ENCODE measurements at regions not wholly inside any gene's neighbourhood (a gene's known extent, or its start where the extent isn't known, plus 50 kb on each side); places are given as distances from the start of the nearest gene placed in this dataset.
"Not testable (repeated sequence)": the region's sequence is repeated elsewhere in the genome, so short reads cannot be mapped to it uniquely, and the experiment has no call there.

GRCh38 chr1:187072262-187073034 lies 243.7 kb downstream of the PLA2G4A start:
- Mint-ChIP-seq H3K27ac (peak overlapping the region; percentile 76 to 90 (median 86)), H3K9me3 (peaks cover 0 to 22% (median 4%) of the 10 kb centered on the region in 6 donors), H3K4me3 (peak overlapping the region; percentile 91 to 94 (median 93)), H3K4me1 (peaks cover 6 to 17% of the 10 kb centered on the region in 2 donors)
- not testable (repeated sequence) for H3K36me3 Mint-ChIP-seq; H3K27me3 Mint-ChIP-seq (ENCODE audit: low read depth in 3 of 3)
- peak; percentile 1 to 11 (median 11) for DNase-seq

GRCh38 chr1:187073035-187073560 lies 244.3 kb downstream of the PLA2G4A start:
- DNase-seq, result peak; percentile 4 to 22 (median 9)
- Mint-ChIP-seq H3K4me3 (peak overlapping the region; percentile 91 to 94 (median 93)), H3K9me3 (peaks cover 0 to 22% (median 5%) of the 10 kb centered on the region in 6 donors), H3K27ac (peak overlapping the region; percentile 76 to 90 (median 86)), H3K4me1 (peaks cover 11 to 17% of the 10 kb centered on the region in 2 donors)
- H3K27me3 Mint-ChIP-seq (ENCODE audit: low read depth in 3 of 3); H3K36me3 Mint-ChIP-seq: not testable (repeated sequence)

DNA sequence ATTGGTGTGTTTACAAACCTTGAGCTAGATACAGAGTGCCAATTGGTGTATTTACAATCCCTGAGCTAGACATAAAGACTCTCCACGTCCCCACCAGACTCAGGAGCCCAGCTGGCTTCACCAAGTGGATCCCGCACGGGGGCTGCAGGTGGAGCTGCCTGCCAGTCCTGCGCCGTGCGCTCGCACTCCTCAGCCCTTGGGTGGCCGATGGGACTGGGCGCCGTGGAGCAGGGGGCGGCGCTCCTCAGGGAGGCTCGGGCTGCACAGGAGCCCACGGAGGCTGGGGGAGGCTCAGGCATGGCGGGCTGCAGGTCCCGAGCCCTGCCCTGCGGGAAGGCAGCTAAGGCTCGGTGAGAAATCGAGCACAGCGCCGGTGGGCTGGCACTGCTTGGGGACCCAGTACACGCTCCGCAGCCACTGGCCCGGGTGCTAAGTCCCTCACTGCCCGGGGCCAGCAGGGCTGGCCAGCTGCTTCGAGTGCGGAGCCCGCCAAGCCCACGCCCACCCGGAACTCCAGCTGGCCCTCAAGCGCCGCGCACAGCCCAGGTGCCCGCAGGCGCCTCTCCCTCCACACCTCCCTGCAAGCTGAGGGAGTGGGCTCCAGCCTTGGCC lies 245.0 kb downstream of the PLA2G4A start:
- DNase-seq; H3K27me3 Mint-ChIP-seq (ENCODE audit: low read depth in 3 of 3); H3K36me3 Mint-ChIP-seq: not testable (repeated sequence)
- Mint-ChIP-seq H3K4me3 (peak overlapping the region; percentile 91 to 94 (median 93)), H3K9me3 (peaks cover 0 to 22% (median 4%) of the 10 kb centered on the region in 6 donors), H3K4me1 (peaks cover 13 to 17% of the 10 kb centered on the region in 2 donors), H3K27ac (peak overlapping the region in 2 of 6 donors; percentile 90)

- no peak for DNase-seq
- H3K4me3 Mint-ChIP-seq, result peak overlapping the region in 4 of 5 donors; percentile 20 to 28 (median 24)
- peaks cover 0 to 22% (median 4%) of the 10 kb centered on the region in 6 donors for H3K9me3 Mint-ChIP-seq
- H3K27me3 Mint-ChIP-seq (ENCODE audit: low read depth in 3 of 3), result no peaks in the 10 kb centered on the region
- peaks cover 0 to 7% (median 0%) of the 10 kb centered on the region in 3 donors for H3K36me3 Mint-ChIP-seq
- peak overlapping the region in 2 of 6 donors; percentile 15 to 45 for H3K27ac Mint-ChIP-seq
- H3K4me1 Mint-ChIP-seq, result peaks cover 13 to 17% of the 10 kb centered on the region in 2 donors
These were observed 245.8 kb downstream of the PLA2G4A start for GRCh38 chr1:187074445-187075048.

DNA sequence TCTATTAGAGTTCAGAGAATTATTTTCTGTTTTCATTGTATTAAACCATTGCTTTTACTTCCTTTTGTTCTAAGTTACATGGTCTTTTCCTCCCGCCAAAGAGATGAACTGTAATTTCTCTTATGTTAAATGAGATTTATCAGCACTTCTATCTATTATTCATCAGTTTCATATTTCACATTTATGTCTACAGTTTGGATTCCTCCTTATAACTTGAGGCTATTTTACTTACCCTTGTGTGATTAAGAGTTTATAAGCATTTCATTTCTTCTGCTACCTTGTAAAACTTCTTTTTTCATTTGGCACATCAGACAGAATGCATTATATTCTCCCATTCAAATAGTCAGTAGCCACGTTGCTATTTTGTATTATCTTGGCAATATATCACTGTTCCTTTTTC lies 248.2 kb downstream of the PLA2G4A start:
- no peak overlapping the region for H3K4me3 Mint-ChIP-seq
- peaks cover 0 to 22% (median 4%) of the 10 kb centered on the region in 6 donors for H3K9me3 Mint-ChIP-seq
- peaks cover 0 to 7% (median 0%) of the 10 kb centered on the region in 3 donors for H3K36me3 Mint-ChIP-seq
- H3K27me3 Mint-ChIP-seq (ENCODE audit: low read depth in 3 of 3), result no peaks in the 10 kb centered on the region
- H3K27ac Mint-ChIP-seq, result no peak overlapping the region
- DNase-seq, result no peak
- H3K4me1 Mint-ChIP-seq, result peaks cover 13 to 17% of the 10 kb centered on the region in 2 donors

DNA sequence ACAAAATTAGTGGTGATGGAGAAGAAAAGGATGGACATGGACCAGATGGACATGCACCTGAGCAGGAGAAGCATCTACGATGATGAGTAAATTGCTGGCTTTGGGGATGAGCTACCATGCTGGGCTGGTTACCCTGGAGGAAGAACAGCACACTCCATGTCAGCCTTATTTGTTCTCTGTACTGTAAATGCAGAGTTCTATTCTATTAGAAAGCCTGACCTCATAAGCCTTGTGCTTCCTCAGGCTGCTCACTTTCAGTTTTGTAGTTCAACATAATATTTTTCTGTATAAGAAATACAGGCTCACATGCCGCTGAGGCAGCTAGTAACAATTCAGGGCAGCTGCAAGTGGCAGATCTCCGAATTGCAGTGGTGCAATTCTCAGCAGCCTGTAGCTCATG lies 249.6 kb downstream of the PLA2G4A start:
- H3K4me1 Mint-ChIP-seq, result peaks cover 9 to 11% of the 10 kb centered on the region in 2 donors
- no peak overlapping the region for H3K4me3 Mint-ChIP-seq
- H3K9me3 Mint-ChIP-seq, result peaks cover 0 to 30% (median 4%) of the 10 kb centered on the region in 6 donors
- no peaks in the 10 kb centered on the region for H3K27me3 Mint-ChIP-seq (ENCODE audit: low read depth in 3 of 3)
- H3K27ac Mint-ChIP-seq, result no peak overlapping the region
- H3K36me3 Mint-ChIP-seq, result peaks cover 0 to 3% (median 0%) of the 10 kb centered on the region in 3 donors
- DNase-seq, result no peak

GRCh38 chr1:187078916-187079315 lies 250.2 kb downstream of the PLA2G4A start:
- Mint-ChIP-seq H3K4me3 (peak overlapping the region in 1 of 5 donors; percentile 5), H3K4me1 (peaks cover 7 to 9% of the 10 kb centered on the region in 2 donors), H3K27ac (peak overlapping the region in 1 of 6 donors; percentile 26), H3K9me3 (peaks cover 0 to 30% (median 4%) of the 10 kb centered on the region in 6 donors), H3K36me3 (peaks cover 0 to 3% (median 0%) of the 10 kb centered on the region in 3 donors), H3K27me3 (ENCODE audit: low read depth in 3 of 3) (peaks cover 0 to 1% (median 0%) of the 10 kb centered on the region in 3 donors)
- no peak for DNase-seq

GRCh38 chr1:187079330-187079729 lies 250.6 kb downstream of the PLA2G4A start:
- no peak for DNase-seq
- H3K4me1 Mint-ChIP-seq, result peaks cover 6 to 9% of the 10 kb centered on the region in 2 donors
- H3K36me3 Mint-ChIP-seq, result peaks cover 0 to 3% (median 0%) of the 10 kb centered on the region in 3 donors
- peak overlapping the region in 1 of 6 donors; percentile 26 for H3K27ac Mint-ChIP-seq
- H3K4me3 Mint-ChIP-seq, result peak overlapping the region in 1 of 5 donors; percentile 5
- peaks cover 0 to 29% (median 4%) of the 10 kb centered on the region in 6 donors for H3K9me3 Mint-ChIP-seq
- H3K27me3 Mint-ChIP-seq (ENCODE audit: low read depth in 3 of 3), result peaks cover 0 to 1% (median 0%) of the 10 kb centered on the region in 3 donors

DNA sequence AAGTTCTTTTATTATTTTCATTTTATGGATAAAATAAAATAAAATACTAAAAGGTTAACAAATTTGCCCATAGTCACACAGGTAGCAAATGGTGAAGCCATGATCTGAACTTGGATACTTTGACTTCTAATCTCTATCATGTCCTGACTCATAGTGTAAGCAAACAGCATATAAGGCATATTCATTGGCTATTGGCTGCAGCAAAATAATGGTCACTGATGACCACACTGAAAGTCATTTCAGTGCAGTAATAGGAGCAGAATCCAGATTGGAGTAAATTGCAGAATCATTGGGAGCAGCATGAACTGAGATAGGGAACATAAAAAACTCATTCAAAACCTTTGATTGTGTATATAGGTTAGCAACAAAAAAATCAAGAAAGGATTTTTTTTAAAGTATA lies 262.9 kb downstream of the PLA2G4A start:
- peak overlapping the region in 1 of 5 donors; percentile 2 for H3K4me3 Mint-ChIP-seq
- no peak for DNase-seq
- peaks cover 10 to 14% of the 10 kb centered on the region in 2 donors for H3K4me1 Mint-ChIP-seq
- H3K27me3 Mint-ChIP-seq (ENCODE audit: low read depth in 3 of 3), result no peaks in the 10 kb centered on the region
- peaks cover 0 to 7% (median 0%) of the 10 kb centered on the region in 3 donors for H3K36me3 Mint-ChIP-seq
- H3K9me3 Mint-ChIP-seq, result peaks cover 9 to 25% (median 11%) of the 10 kb centered on the region in 6 donors
- H3K27ac Mint-ChIP-seq, result no peak overlapping the region

- Mint-ChIP-seq H3K4me3 (peak overlapping the region in 4 of 5 donors; percentile 1 to 30 (median 2)), H3K27me3 (ENCODE audit: low read depth in 3 of 3) (no peaks in the 10 kb centered on the region), H3K36me3 (peaks cover 0 to 7% (median 0%) of the 10 kb centered on the region in 3 donors), H3K9me3 (peaks cover 9 to 25% (median 12%) of the 10 kb centered on the region in 6 donors), H3K27ac (no peak overlapping the region), H3K4me1 (peaks cover 10 to 14% of the 10 kb centered on the region in 2 donors)
- DNase-seq, result peak in 2 of 3 donors; percentile 4 to 7
These were observed 263.4 kb downstream of the PLA2G4A start for GRCh38 chr1:187092104-187092503.

DNA sequence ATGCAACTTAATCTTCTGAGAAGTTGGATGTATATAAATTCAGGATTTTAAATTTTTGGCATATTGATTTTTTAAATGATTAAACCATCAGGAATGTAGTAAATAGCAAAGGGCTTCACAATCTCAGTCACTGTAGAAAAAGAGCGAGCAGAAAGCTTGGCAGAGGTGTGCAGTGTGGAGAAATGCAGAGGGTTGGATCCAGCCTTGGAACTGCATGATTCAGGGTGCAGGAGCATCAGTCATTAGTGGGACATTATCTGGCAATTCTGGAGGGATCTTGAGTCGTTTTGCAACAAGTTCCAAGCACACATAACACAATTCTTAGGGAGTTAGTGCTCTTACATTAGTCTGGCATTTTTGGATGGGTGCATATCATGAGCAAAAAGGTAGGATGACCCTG lies 267.9 kb downstream of the PLA2G4A start:
- Mint-ChIP-seq H3K27ac (no peak overlapping the region), H3K27me3 (ENCODE audit: low read depth in 3 of 3) (no peaks in the 10 kb centered on the region), H3K36me3 (no peaks in the 10 kb centered on the region), H3K9me3 (peaks cover 5 to 14% (median 9%) of the 10 kb centered on the region in 6 donors), H3K4me3 (no peak overlapping the region), H3K4me1 (peaks cover 10 to 13% of the 10 kb centered on the region in 2 donors)
- no peak for DNase-seq

- H3K27me3 Mint-ChIP-seq (ENCODE audit: low read depth in 3 of 3), result peaks cover 0 to 3% (median 0%) of the 10 kb centered on the region in 3 donors
- H3K9me3 Mint-ChIP-seq, result peaks cover 6 to 32% (median 12%) of the 10 kb centered on the region in 6 donors
- no peak for DNase-seq
- H3K4me1 Mint-ChIP-seq, result no peaks in the 10 kb centered on the region
- no peak overlapping the region for H3K27ac Mint-ChIP-seq
- no peaks in the 10 kb centered on the region for H3K36me3 Mint-ChIP-seq
- no peak overlapping the region for H3K4me3 Mint-ChIP-seq
These were observed 281.6 kb downstream of the PLA2G4A start for GRCh38 chr1:187110351-187110750.

- no peak for DNase-seq
- peaks cover 4 to 26% (median 14%) of the 10 kb centered on the region in 6 donors for H3K9me3 Mint-ChIP-seq
- no peak overlapping the region for H3K27ac Mint-ChIP-seq
- H3K4me3 Mint-ChIP-seq, result no peak overlapping the region
- H3K36me3 Mint-ChIP-seq, result no peaks in the 10 kb centered on the region
- no peaks in the 10 kb centered on the region for H3K4me1 Mint-ChIP-seq
- peaks cover 0 to 3% (median 0%) of the 10 kb centered on the region in 3 donors for H3K27me3 Mint-ChIP-seq (ENCODE audit: low read depth in 3 of 3)
These were observed 286.0 kb downstream of the PLA2G4A start for GRCh38 chr1:187114792-187115191.
